Neural progenitor cell (in vitro differentiated cells): ENCODE measurements at regions not wholly inside any gene's neighbourhood (a gene's known extent, or its start where the extent isn't known, plus 50 kb on each side); places are given as distances from the start of the nearest gene placed in this dataset.

Experiments
- DNase-seq: peaks from one replicate; pipeline ENCODE4 v3.0.0-alpha.2; 2016; ENCODE audit warnings: low spot score
- H2AFZ ChIP-seq: fragments of 200-600 bp; sonication (generic); replicated peaks from 2 replicates; pipeline ENCODE4 v1.6.1; 2016; ENCODE audit warnings: antibody characterized with exemption
- H3F3A ChIP-seq: fragments of 200-600 bp; sonication (generic); 2 replicates; pipeline ENCODE4 v1.6.1; 2016; ENCODE audit warnings: antibody characterized with exemption, low read depth
- H3K27ac ChIP-seq: fragments of 200-600 bp; sonication (generic); 2 replicates; pipeline ENCODE4 v1.5.1; 2016; ENCODE audit warnings: mild to moderate bottlenecking
- H3K27me3 ChIP-seq: fragments of 200-600 bp; sonication (generic); 2 replicates; pipeline ENCODE4 v1.6.1; 2016; ENCODE audit warnings: mild to moderate bottlenecking, moderate library complexity
- H3K36me3 ChIP-seq: fragments of 200-600 bp; sonication (generic); 2 replicates; pipeline ENCODE4 v1.5.1; 2016
- H3K4me1 ChIP-seq: fragments of 200-600 bp; sonication (generic); 2 replicates; pipeline ENCODE4 v1.6.1; 2016; ENCODE audit warnings: mixed run types
- H3K4me2 ChIP-seq: fragments of 200-600 bp; sonication (generic); 2 replicates; pipeline ENCODE4 v1.6.1; 2016
- H3K4me3 ChIP-seq: fragments of 200-600 bp; sonication (generic); 2 replicates; pipeline ENCODE4 v1.5.1; 2016
- H3K79me2 ChIP-seq: fragments of 200-600 bp; sonication (generic); 2 replicates; pipeline ENCODE4 v1.6.1; 2016; ENCODE audit warnings: low read depth
- H3K9ac ChIP-seq: fragments of 200-600 bp; sonication (generic); 2 replicates; pipeline ENCODE4 v1.6.1; 2016
- H3K9me3 ChIP-seq: fragments of 200-600 bp; sonication (generic); 2 replicates; pipeline ENCODE4 v1.5.1; 2016; ENCODE audit warnings: low read depth
- H4K20me1 ChIP-seq: fragments of 200-600 bp; sonication (generic); 2 replicates; pipeline ENCODE4 v1.6.1; 2016; ENCODE audit warnings: low read depth
- H3K27ac Mint-ChIP-seq: 3 replicates; pipeline ENCODE4 v1.8.0; 2021; ENCODE audit warnings: mixed read lengths
- H3K27me3 Mint-ChIP-seq: 2 replicates; pipeline ENCODE4 v1.8.0; 2022; ENCODE audit warnings: low read depth, mild to moderate bottlenecking, inconsistent platforms, moderate library complexity, mixed read lengths; ENCODE audit not compliant: insufficient read depth
- H3K36me3 Mint-ChIP-seq: 3 replicates; pipeline ENCODE4 v1.8.0; 2021; ENCODE audit warnings: mixed read lengths
- H3K4me1 Mint-ChIP-seq: 3 replicates; pipeline ENCODE4 v1.8.0; 2021; ENCODE audit warnings: mixed read lengths
- H3K4me3 Mint-ChIP-seq: 3 replicates; pipeline ENCODE4 v1.8.0; 2021; ENCODE audit warnings: mild to moderate bottlenecking, moderate library complexity, mixed read lengths
- H3K9me3 Mint-ChIP-seq: 3 replicates; pipeline ENCODE4 v1.8.0; 2020; ENCODE audit warnings: mixed read lengths
- EZH2 ChIP-seq: fragments of 200-600 bp; sonication (generic); IDR thresholded peaks from 2 replicates; pipeline ENCODE4 v1.6.1; 2017; ENCODE audit warnings: antibody characterized with exemption, mild to moderate bottlenecking, moderate library complexity
- EZH2phosphoT487 ChIP-seq: fragments of 200-600 bp; sonication (generic); IDR thresholded peaks from 2 replicates; pipeline ENCODE4 v1.6.1; 2017; ENCODE audit warnings: antibody characterized with exemption
- TF ChIP-seq, protein P1 (sequence below): fragments of 200-600 bp; sonication (generic); IDR thresholded peaks from 2 replicates; pipeline ENCODE4 v1.5.1; 2017; ENCODE audit warnings: antibody characterized with exemption, mild to moderate bottlenecking

DNA sequence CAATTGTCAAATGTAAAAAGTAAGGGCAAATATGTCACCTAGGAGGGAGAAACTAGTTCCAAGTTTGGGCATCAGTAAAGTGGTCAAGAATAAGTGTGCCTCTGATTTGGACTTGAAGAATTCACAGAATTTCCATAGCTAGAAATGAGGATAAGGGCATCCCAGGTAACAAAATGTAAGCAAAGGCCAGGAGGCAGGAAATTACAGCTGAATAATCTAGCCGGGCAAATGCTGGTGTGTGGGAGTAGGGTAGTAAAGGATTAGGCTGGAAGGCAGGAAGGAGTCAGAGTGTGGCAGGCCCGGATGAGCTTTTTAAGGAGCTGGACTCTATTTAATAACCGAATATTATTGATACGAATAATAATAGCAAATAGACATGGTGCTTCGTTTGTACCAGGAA lies 144.9 kb upstream of the EGFLAM start:
- Histone ChIP-seq H3K4me1 (no peaks in the 10 kb centered on the region), H2AFZ (no peak overlapping the region), H3K4me3 (no peak overlapping the region), H3F3A (no peaks in the 10 kb centered on the region), H3K4me2 (no peak overlapping the region), H3K27ac (no peak overlapping the region), H3K9me3 (no peaks in the 10 kb centered on the region), H4K20me1 (no peaks in the 10 kb centered on the region), H3K9ac (no peak overlapping the region), H3K27me3 (no peaks in the 10 kb centered on the region), H3K79me2 (no peaks in the 10 kb centered on the region), H3K36me3 (no peaks in the 10 kb centered on the region)
- no peak for DNase-seq
- no peaks in the 10 kb centered on the region for H3K9me3 Mint-ChIP-seq
- TF ChIP-seq, protein P1, sequence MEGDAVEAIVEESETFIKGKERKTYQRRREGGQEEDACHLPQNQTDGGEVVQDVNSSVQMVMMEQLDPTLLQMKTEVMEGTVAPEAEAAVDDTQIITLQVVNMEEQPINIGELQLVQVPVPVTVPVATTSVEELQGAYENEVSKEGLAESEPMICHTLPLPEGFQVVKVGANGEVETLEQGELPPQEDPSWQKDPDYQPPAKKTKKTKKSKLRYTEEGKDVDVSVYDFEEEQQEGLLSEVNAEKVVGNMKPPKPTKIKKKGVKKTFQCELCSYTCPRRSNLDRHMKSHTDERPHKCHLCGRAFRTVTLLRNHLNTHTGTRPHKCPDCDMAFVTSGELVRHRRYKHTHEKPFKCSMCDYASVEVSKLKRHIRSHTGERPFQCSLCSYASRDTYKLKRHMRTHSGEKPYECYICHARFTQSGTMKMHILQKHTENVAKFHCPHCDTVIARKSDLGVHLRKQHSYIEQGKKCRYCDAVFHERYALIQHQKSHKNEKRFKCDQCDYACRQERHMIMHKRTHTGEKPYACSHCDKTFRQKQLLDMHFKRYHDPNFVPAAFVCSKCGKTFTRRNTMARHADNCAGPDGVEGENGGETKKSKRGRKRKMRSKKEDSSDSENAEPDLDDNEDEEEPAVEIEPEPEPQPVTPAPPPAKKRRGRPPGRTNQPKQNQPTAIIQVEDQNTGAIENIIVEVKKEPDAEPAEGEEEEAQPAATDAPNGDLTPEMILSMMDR: no peak
- TF ChIP-seq EZH2: no peak
- no peak for TF ChIP-seq EZH2phosphoT487
- no peak overlapping the region for H3K27ac Mint-ChIP-seq
- H3K4me1 Mint-ChIP-seq: no peaks in the 10 kb centered on the region
- H3K36me3 Mint-ChIP-seq: no peaks in the 10 kb centered on the region
- no peaks in the 10 kb centered on the region for H3K27me3 Mint-ChIP-seq
- H3K4me3 Mint-ChIP-seq: no peak overlapping the region

- no peak for TF ChIP-seq EZH2
- H3F3A ChIP-seq: no peaks in the 10 kb centered on the region
- H3K36me3 Mint-ChIP-seq: no peaks in the 10 kb centered on the region
- no peak overlapping the region for H3K9ac ChIP-seq
- H3K9me3 ChIP-seq: no peaks in the 10 kb centered on the region
- no peaks in the 10 kb centered on the region for H3K27me3 ChIP-seq
- no peaks in the 10 kb centered on the region for H3K36me3 ChIP-seq
- no peak overlapping the region for H3K4me2 ChIP-seq
- H2AFZ ChIP-seq: no peak overlapping the region
- H3K27ac ChIP-seq: no peak overlapping the region
- no peaks in the 10 kb centered on the region for H3K4me1 Mint-ChIP-seq
- no peaks in the 10 kb centered on the region for H4K20me1 ChIP-seq
- H3K4me3 Mint-ChIP-seq: no peak overlapping the region
- H3K9me3 Mint-ChIP-seq: no peaks in the 10 kb centered on the region
- H3K4me3 ChIP-seq: no peak overlapping the region
- H3K79me2 ChIP-seq: no peaks in the 10 kb centered on the region
- H3K27ac Mint-ChIP-seq: no peak overlapping the region
- DNase-seq: no peak
- H3K27me3 Mint-ChIP-seq: no peaks in the 10 kb centered on the region
- no peaks in the 10 kb centered on the region for H3K4me1 ChIP-seq
These were observed 145.4 kb upstream of the EGFLAM start for GRCh38 chr5:38112938-38113337.

GRCh38 chr5:38110130-38110529 lies 148.2 kb upstream of the EGFLAM start:
- Histone ChIP-seq H3K9me3 (no peaks in the 10 kb centered on the region), H3K79me2 (no peaks in the 10 kb centered on the region), H3K36me3 (no peaks in the 10 kb centered on the region), H3K27me3 (no peaks in the 10 kb centered on the region), H4K20me1 (no peaks in the 10 kb centered on the region), H3K9ac (no peak overlapping the region), H3K4me1 (peaks cover under 1% of the 10 kb centered on the region), H2AFZ (no peak overlapping the region), H3F3A (no peaks in the 10 kb centered on the region), H3K27ac (no peak overlapping the region), H3K4me3 (no peak overlapping the region), H3K4me2 (no peak overlapping the region)
- DNase-seq: no peak
- no peaks in the 10 kb centered on the region for H3K36me3 Mint-ChIP-seq
- no peak overlapping the region for H3K27ac Mint-ChIP-seq
- H3K4me3 Mint-ChIP-seq: no peak overlapping the region
- no peak for TF ChIP-seq EZH2phosphoT487
- no peak for TF ChIP-seq EZH2
- TF ChIP-seq, protein P1: no peak
- peaks cover under 1% of the 10 kb centered on the region for H3K4me1 Mint-ChIP-seq
- peaks cover 3% of the 10 kb centered on the region for H3K27me3 Mint-ChIP-seq
- H3K9me3 Mint-ChIP-seq: no peaks in the 10 kb centered on the region

GRCh38 chr5:38107096-38107495 lies 151.3 kb upstream of the EGFLAM start:
- H3K4me1 ChIP-seq: peaks cover 12% of the 10 kb centered on the region
- no peak overlapping the region for H3K4me3 ChIP-seq
- Mint-ChIP-seq H3K4me1 (peaks cover 5% of the 10 kb centered on the region), H3K27ac (no peak overlapping the region), H3K36me3 (no peaks in the 10 kb centered on the region), H3K27me3 (peaks cover 3% of the 10 kb centered on the region), H3K4me3 (no peak overlapping the region), H3K9me3 (peaks cover 2% of the 10 kb centered on the region)
- no peaks in the 10 kb centered on the region for H3K79me2 ChIP-seq
- H2AFZ ChIP-seq: no peak overlapping the region
- no peaks in the 10 kb centered on the region for H3K36me3 ChIP-seq
- H3K9me3 ChIP-seq: no peaks in the 10 kb centered on the region
- H3K27me3 ChIP-seq: no peaks in the 10 kb centered on the region
- DNase-seq: no peak
- no peak overlapping the region for H3K27ac ChIP-seq
- TF ChIP-seq EZH2phosphoT487: no peak
- TF ChIP-seq EZH2: no peak
- TF ChIP-seq, protein P1: no peak
- H3K4me2 ChIP-seq: no peak overlapping the region
- no peaks in the 10 kb centered on the region for H4K20me1 ChIP-seq
- H3F3A ChIP-seq: no peaks in the 10 kb centered on the region
- no peak overlapping the region for H3K9ac ChIP-seq
